ENCODE measurements at regions not wholly inside any gene's neighbourhood (a gene's known extent, or its start where the extent isn't known, plus 50 kb on each side); places are given as distances from the start of the nearest gene placed in this dataset.

DNA sequence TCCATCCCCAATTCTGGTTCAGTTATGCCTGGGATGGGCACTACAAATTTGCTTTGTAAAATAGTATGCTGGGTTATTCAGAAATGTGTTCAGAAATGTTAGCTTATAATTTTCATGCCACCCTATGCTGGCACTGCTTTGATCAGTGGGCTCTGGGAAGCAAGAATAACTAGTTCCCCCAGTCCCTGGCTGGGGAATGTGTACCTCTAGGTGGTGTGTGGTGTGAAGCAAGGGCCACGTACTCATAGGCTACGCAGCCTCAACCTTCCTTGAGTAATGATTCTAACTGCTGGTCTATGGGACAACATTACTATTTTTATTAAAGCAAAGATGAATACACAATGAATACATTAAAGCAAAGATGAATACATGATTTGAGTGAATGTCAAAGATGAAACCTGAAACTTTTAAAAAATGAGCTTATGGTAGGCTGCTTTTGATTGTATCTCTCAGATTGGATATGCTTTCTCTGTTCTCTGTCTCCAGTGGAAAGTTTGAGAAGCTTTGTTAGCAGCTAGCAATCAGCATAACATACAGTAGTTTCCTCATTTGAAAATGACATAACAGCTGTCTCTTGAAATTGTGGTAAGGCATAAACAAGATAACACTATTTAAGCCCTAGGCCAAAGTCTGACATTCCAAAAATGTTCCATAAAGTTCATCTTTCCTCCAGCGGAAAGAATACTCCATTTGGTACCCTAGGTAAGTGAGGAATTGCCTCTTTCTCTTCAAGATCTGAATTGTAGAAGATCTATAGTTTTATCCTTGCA lies 174.7 kb upstream of the NFIB start:
- Mint-ChIP-seq H3K27me3 (no peaks in the 10 kb centered on the region), H3K27ac (no peak overlapping the region), H3K36me3 (no peaks in the 10 kb centered on the region), H3K9me3 (peaks cover 6% of the 10 kb centered on the region), H3K4me3 (no peak overlapping the region), H3K4me1 (ENCODE audit: unreplicated experiment) (no peaks in the 10 kb centered on the region)
- no peak for DNase-seq (ENCODE audit: extremely low spot score, unreplicated experiment)
- TF ChIP-seq CTCF (conservative IDR thresholded peaks at IDR 0.05) = no peak

DNA sequence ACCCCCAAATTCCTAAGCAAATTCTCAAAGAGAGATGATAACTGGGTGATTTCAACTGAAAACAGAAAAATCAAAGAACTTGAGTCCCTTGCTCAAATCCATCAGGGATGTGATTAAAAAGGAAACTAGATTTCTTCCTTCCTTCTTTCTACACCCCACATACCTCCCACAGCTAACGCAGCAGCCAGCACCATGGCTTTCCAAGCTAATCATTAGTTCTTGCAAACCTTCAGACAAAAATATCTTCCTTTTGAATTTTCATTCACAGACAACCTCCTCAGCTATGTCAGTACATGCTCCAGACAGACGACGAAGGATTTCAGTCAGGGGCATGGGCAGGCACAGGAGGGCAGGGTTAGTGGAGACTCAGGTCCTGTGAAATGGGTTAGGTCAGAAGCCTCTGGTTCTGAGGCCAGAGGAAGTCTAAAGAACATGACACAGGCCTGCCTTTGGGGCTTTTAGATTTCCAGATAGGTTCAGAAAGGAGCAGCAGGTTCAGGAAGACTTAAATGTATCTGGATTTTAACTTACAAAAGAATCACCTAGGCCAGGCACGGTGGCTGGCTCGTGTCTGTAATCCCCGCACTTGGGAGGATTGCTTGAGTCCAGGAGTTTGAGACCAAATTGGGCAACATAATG lies 173.7 kb upstream of the NFIB start:
- no peak for DNase-seq (ENCODE audit: extremely low spot score, unreplicated experiment)
- H3K36me3 Mint-ChIP-seq = no peaks in the 10 kb centered on the region

GRCh38 chr9:14485366-14485765 lies 171.4 kb upstream of the NFIB start:
- Mint-ChIP-seq H3K4me3 (no peak overlapping the region), H3K27me3 (no peaks in the 10 kb centered on the region), H3K4me1 (ENCODE audit: unreplicated experiment) (peaks cover 5% of the 10 kb centered on the region), H3K36me3 (no peaks in the 10 kb centered on the region), H3K27ac (no peak overlapping the region), H3K9me3 (peaks cover 15% of the 10 kb centered on the region)
- no peak for TF ChIP-seq CTCF (conservative IDR thresholded peaks at IDR 0.05)
- no peak for DNase-seq (ENCODE audit: extremely low spot score, unreplicated experiment)

More for the DNA sequence above, 173.7 kb upstream of the NFIB start:
- Mint-ChIP-seq H3K4me1 (ENCODE audit: unreplicated experiment) (no peaks in the 10 kb centered on the region), H3K9me3 (peaks cover 6% of the 10 kb centered on the region), H3K4me3 (no peak overlapping the region), H3K27me3 (no peaks in the 10 kb centered on the region), H3K27ac (no peak overlapping the region)
- TF ChIP-seq CTCF (conservative IDR thresholded peaks at IDR 0.05) = no peak

DNA sequence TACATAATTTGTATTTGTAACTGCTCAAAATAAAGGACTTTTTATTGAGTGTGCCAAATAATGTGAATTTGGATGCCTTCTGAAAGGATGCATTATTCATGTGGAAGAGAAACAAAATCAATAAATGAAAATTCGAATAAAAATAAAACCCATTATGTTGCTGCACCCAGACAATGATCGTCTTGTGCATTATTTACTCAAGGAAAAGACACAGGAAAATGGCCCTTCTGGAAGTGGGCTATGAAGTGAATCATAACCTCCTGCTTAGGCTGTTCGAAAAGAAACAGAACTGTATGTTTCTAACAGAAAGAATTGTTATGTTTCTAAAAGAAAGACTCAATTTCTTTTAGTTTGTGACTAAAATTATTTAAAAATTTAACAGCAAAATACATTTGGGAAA lies 168.9 kb upstream of the NFIB start:
- Mint-ChIP-seq H3K27me3 (no peaks in the 10 kb centered on the region), H3K4me3 (no peak overlapping the region), H3K36me3 (no peaks in the 10 kb centered on the region), H3K9me3 (peaks cover 11% of the 10 kb centered on the region), H3K4me1 (ENCODE audit: unreplicated experiment) (peaks cover 5% of the 10 kb centered on the region), H3K27ac (no peak overlapping the region)
- TF ChIP-seq CTCF (conservative IDR thresholded peaks at IDR 0.05) = no peak
- DNase-seq (ENCODE audit: extremely low spot score, unreplicated experiment) = no peak

DNA sequence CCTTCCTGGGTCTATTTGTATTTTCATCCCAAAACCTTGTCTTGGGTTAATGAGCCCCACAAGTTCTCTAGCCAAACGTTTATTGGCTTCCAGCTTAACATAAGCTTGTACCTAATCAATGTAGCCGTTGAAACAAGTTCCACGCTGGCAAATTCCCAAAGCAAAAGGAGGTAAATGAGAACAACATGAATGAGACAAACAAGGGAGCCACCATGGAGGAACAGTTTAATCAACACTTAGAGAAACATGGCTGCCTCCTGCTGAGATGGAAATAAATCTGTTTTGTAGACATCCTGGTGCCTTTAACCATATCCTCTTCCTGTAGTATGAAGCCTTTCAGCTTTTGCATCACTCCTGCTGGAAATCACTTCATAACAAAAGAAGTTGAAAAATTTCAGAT lies 166.6 kb upstream of the NFIB start:
- Mint-ChIP-seq H3K9me3 (peaks cover 11% of the 10 kb centered on the region), H3K36me3 (no peaks in the 10 kb centered on the region), H3K27ac (no peak overlapping the region), H3K27me3 (no peaks in the 10 kb centered on the region), H3K4me1 (ENCODE audit: unreplicated experiment) (peaks cover 5% of the 10 kb centered on the region), H3K4me3 (no peak overlapping the region)
- no peak for TF ChIP-seq CTCF (conservative IDR thresholded peaks at IDR 0.05)
- DNase-seq (ENCODE audit: extremely low spot score, unreplicated experiment) = no peak
